HepG2 (cell line): ENCODE measurements at regions not wholly inside any gene's neighbourhood (a gene's known extent, or its start where the extent isn't known, plus 50 kb on each side); places are given as distances from the start of the nearest gene placed in this dataset.

ENCODE experiments used
- ATAC-seq: fragments of 200-7000 bp; cut with Tn5 transposase; 3 replicates; pipeline ENCODE4 v1.9.1; 2020; ENCODE audit warnings: mild to moderate bottlenecking, moderate library complexity
- BruUV-seq: library from RNA; stranded (reverse); fragments of 400-500 nt; replicated peaks from 2 replicates; lab custom pipeline; 2021; lab: Mats Ljungman, UMichigan
- CTCF ChIA-PET: fragments of 300-600 bp; formaldehyde crosslinking; extraction: SDS; loops from one replicate; lab custom pipeline; 2021; ENCODE audit warnings: low total read pairs, inconsistent platforms, low intra/inter-chr PET ratio; lab: Yijun Ruan, JAX
- POLR2A ChIA-PET: fragments of 350-600 bp; sonication (Branson Sonifier 250); formaldehyde crosslinking; loops from one replicate; lab custom pipeline; 2020; ENCODE audit warnings: antibody characterized with exemption, inconsistent platforms; lab: Yijun Ruan, JAX
- DNase-seq: peaks from one replicate; pipeline ENCODE4 v3.0.0-alpha.2; 2015; ENCODE audit warnings: low spot score
- FAIRE-seq: peaks from 3 replicates; lab custom pipeline; 2011; peaks lifted over from hg19 to GRCh38; lab: Jason Lieb, UNC
- H2AFZ ChIP-seq: one replicate; pipeline ENCODE4 v1.6.1; 2011; ENCODE audit warnings: low read length, inconsistent platforms
- H3K27ac ChIP-seq: fragments of 300-600 bp; 3 replicates; pipeline ENCODE4 v1.8.0; 2011; ENCODE audit warnings: mixed run types, mild to moderate bottlenecking, mixed read lengths, low read length, inconsistent platforms; ENCODE audit not compliant: insufficient read depth; ENCODE audit errors: extremely low read length
- H3K27me3 ChIP-seq, 2 experiments: fragments of 200-600 bp in 1 of 2; 2 replicates in 1 of 2; 3 replicates in 1 of 2; pipeline versions ENCODE4 v1.6.0 to v1.8.0; 2011; ENCODE audit warnings: low read length in 2 of 2, mild to moderate bottlenecking in 2 of 2, moderate library complexity in 2 of 2, inconsistent platforms in 1 of 2; ENCODE audit not compliant: insufficient read depth in 2 of 2, control insufficient read depth in 1 of 2
- H3K36me3 ChIP-seq, 2 experiments: fragments of 200-600 bp in 1 of 2; replicated peaks in 1 of 2; 2 replicates in 1 of 2; 3 replicates in 1 of 2; pipeline versions ENCODE4 v1.5.1 to v1.8.0; 2011; ENCODE audit warnings: low read length in 2 of 2, inconsistent platforms in 1 of 2; ENCODE audit not compliant: insufficient read depth in 2 of 2, control insufficient read depth in 1 of 2
- H3K4me1 ChIP-seq: 2 replicates; pipeline ENCODE4 v1.5.1; 2012; ENCODE audit warnings: low read length, inconsistent platforms; ENCODE audit not compliant: insufficient read depth
- H3K4me2 ChIP-seq: 2 replicates; pipeline ENCODE4 v1.6.0; 2011; ENCODE audit warnings: low read depth, low read length, inconsistent platforms
- H3K4me3 ChIP-seq, 3 experiments: fragments of 200-600 bp in 1 of 3; sonication (generic), shearing (Covaris generic) in 1 of 3; replicated peaks in 1 of 3; 2 replicates each; pipeline ENCODE4 v1.5.1; 2011 to 2016; ENCODE audit warnings: low read length in 3 of 3, inconsistent platforms in 2 of 3, low read depth in 2 of 3, mild to moderate bottlenecking in 2 of 3, control low read depth in 1 of 3, mixed read lengths in 1 of 3; ENCODE audit not compliant: insufficient read depth in 1 of 3
- H3K79me2 ChIP-seq: one replicate; pipeline ENCODE4 v1.6.1; 2011; ENCODE audit warnings: low read length, inconsistent platforms; ENCODE audit not compliant: insufficient read depth
- H3K9ac ChIP-seq: 2 replicates; pipeline ENCODE4 v1.6.0; 2011; ENCODE audit warnings: mild to moderate bottlenecking, low read depth, low read length, inconsistent platforms; ENCODE audit not compliant: insufficient read depth
- H3K9me3 ChIP-seq: 2 replicates; pipeline ENCODE4 v1.5.1; 2012; ENCODE audit warnings: mild to moderate bottlenecking, low read length
- H4K20me1 ChIP-seq: 2 replicates; pipeline ENCODE4 v1.6.0; 2011; ENCODE audit warnings: inconsistent platforms, mild to moderate bottlenecking, low read length, moderate library complexity; ENCODE audit not compliant: insufficient read depth
- ASH2L ChIP-seq: fragments of 300-600, 200-600 bp; sonication (generic); IDR thresholded peaks from 2 replicates; pipeline ENCODE4 v1.7.0; 2017; ENCODE audit warnings: low read depth, mild to moderate bottlenecking, moderate library complexity, mixed read lengths, low read length; ENCODE audit not compliant: insufficient read length
- ISL2 ChIP-seq: sonication (generic); formaldehyde crosslinking; IDR thresholded peaks from 2 replicates; pipeline ENCODE4 v1.5.0; 2020; ENCODE audit warnings: missing genetic modification reagents
- MAFK ChIP-seq, 2 experiments: IDR thresholded peaks in 1 of 2; conservative IDR thresholded peaks in 1 of 2; 2 replicates each; pipeline ENCODE4 v1.6.1; 2011; ENCODE audit warnings: improper control_type of control experiment in 2 of 2, low read length in 2 of 2
- MLX ChIP-seq: IDR thresholded peaks from 2 replicates; pipeline ENCODE4 v1.6.1; 2016
- NFKBIZ ChIP-seq: IDR thresholded peaks from 2 replicates; pipeline ENCODE4 v1.6.1; 2018; ENCODE audit warnings: missing genetic modification reagents, missing compliant biosample characterization
- PHB2 ChIP-seq: fragments of 450-650 bp; IDR thresholded peaks from 2 replicates; pipeline ENCODE4 v1.6.1; 2018; ENCODE audit not compliant: partially characterized antibody
- RFXAP ChIP-seq: sonication (generic); formaldehyde crosslinking; IDR thresholded peaks from 2 replicates; pipeline ENCODE4 v1.4.0; 2020; ENCODE audit warnings: missing genetic modification reagents, borderline replicate concordance
- TEF ChIP-seq: sonication (generic); formaldehyde crosslinking; IDR thresholded peaks from 2 replicates; pipeline ENCODE4 v1.5.0; 2020; ENCODE audit warnings: missing genetic modification reagents
- ZMYM2 ChIP-seq: sonication (generic); formaldehyde crosslinking; IDR thresholded peaks from 2 replicates; pipeline ENCODE4 v1.8.0; 2022; ENCODE audit warnings: mild to moderate bottlenecking, missing genetic modification reagents
- ZNF17 ChIP-seq: sonication (generic); formaldehyde crosslinking; IDR thresholded peaks from 2 replicates; pipeline ENCODE4 v1.5.0; 2020; ENCODE audit warnings: mild to moderate bottlenecking, missing genetic modification reagents
- ZNF749 ChIP-seq: sonication (generic); formaldehyde crosslinking; IDR thresholded peaks from 2 replicates; pipeline ENCODE4 v1.8.0; 2022; ENCODE audit warnings: mild to moderate bottlenecking, missing genetic modification reagents, moderate library complexity, borderline replicate concordance
- ZNF75D ChIP-seq: sonication (generic); formaldehyde crosslinking; IDR thresholded peaks from 2 replicates; pipeline ENCODE4 v1.8.1; 2023; ENCODE audit warnings: missing genetic modification reagents, mild to moderate bottlenecking, borderline replicate concordance
- WGBS: methylation state at CpG from one replicate; pipeline ENCODE4 v1.1.6; 2017; ENCODE audit warnings: low lambda C conversion rate; 5-methylcytosine and 5-hydroxymethylcytosine counted together
- in situ Hi-C: cut with HindIII; loops from 2 replicates; pipeline ENCODE4 v1.10.0; 2017; ENCODE audit warnings: low pct_unique_long_range_greater_than_20kb; ENCODE audit not compliant: extremely low pct_ligation_motif_present
- intact Hi-C: fragments of 100-400 bp; cut with micrococcal nuclease; formaldehyde crosslinking; loops from one replicate; pipeline ENCODE4 v1.10.0; 2022; ENCODE audit not compliant: unreplicated experiment
- TF ChIP-seq, protein P1 (sequence below): sonication (generic); formaldehyde crosslinking; IDR thresholded peaks from 2 replicates; pipeline ENCODE4 v1.4.0; 2020; ENCODE audit warnings: mild to moderate bottlenecking, low read depth, missing genetic modification reagents
- TF ChIP-seq, protein P2 (sequence below): IDR thresholded peaks from 2 replicates; pipeline ENCODE4 v1.6.1; 2016; ENCODE audit warnings: mild to moderate bottlenecking, missing biosample characterization, missing genetic modification reagents

DNA sequence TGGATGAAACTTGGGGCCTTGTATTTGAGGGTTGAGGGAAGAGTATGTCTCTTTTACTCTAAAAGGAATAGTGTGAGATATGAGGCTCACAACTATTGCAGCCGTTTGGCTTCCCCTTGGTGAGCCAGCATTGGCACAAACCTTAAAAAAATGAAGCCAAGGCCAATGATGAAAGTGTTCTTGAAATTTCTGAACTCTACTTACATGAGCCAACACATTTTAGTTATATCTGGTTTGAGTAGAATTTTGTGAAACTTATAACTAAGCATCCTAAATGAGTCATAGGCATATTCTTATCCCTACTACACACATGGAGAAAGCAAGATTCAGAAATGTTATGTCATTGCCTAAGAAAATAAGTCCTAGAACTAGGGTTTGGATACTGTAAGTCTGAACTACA lies 55.3 kb upstream of the ACSS3 start:
- in situ Hi-C loops: no loop called here
- Histone ChIP-seq H4K20me1 (no peaks in the 10 kb centered on the region), H3K79me2 (no peaks in the 10 kb centered on the region), H3K27me3 (no peaks in the 10 kb centered on the region), H3K4me3 (no peak overlapping the region), H3K9me3 (no peaks in the 10 kb centered on the region), H3K27ac (no peak overlapping the region), H2AFZ (no peak overlapping the region), H3K36me3 (no peaks in the 10 kb centered on the region), H3K9ac (no peak overlapping the region), H3K4me2 (no peak overlapping the region), H3K4me1 (no peaks in the 10 kb centered on the region)
- 0% methylated on average over 1 of the region's 1 CpG for WGBS
- ChIA-PET POLR2A (no interaction called here), CTCF (no interaction called here)
- intact Hi-C loops: loop anchor here (10.0 kb wide), 1 partner anchor 102 kb away; no protein-coding TSS in a partner anchor
- no TSS peak for BruUV-seq
- DNase-seq: no peak
- FAIRE-seq: no peak
- TF ChIP-seq PHB2 (no peak), MLX (CRISPR knock-in tag) (no peak), ZNF17 (CRISPR knock-in tag) (no peak), ASH2L (no peak), ZMYM2 (CRISPR knock-in tag) (no peak), ISL2 (CRISPR knock-in tag) (no peak)
- ATAC-seq: no peak

- BruUV-seq: no TSS peak
- in situ Hi-C loops (no loop called here), intact Hi-C loops (loop anchor here (10.0 kb wide), 1 partner anchor 103 kb away; no protein-coding TSS in a partner anchor)
- CTCF ChIA-PET: no interaction called here
- POLR2A ChIA-PET: no interaction called here
- no peak overlapping the region for H3K4me3 ChIP-seq
- no peak for DNase-seq
- H4K20me1 ChIP-seq: no peaks in the 10 kb centered on the region
- 97% methylated on average over 1 of the region's 1 CpG for WGBS
- TF ChIP-seq ZNF749 (CRISPR knock-in tag): no peak
- no peak for TF ChIP-seq ZNF75D (CRISPR knock-in tag)
- TF ChIP-seq, protein P1, sequence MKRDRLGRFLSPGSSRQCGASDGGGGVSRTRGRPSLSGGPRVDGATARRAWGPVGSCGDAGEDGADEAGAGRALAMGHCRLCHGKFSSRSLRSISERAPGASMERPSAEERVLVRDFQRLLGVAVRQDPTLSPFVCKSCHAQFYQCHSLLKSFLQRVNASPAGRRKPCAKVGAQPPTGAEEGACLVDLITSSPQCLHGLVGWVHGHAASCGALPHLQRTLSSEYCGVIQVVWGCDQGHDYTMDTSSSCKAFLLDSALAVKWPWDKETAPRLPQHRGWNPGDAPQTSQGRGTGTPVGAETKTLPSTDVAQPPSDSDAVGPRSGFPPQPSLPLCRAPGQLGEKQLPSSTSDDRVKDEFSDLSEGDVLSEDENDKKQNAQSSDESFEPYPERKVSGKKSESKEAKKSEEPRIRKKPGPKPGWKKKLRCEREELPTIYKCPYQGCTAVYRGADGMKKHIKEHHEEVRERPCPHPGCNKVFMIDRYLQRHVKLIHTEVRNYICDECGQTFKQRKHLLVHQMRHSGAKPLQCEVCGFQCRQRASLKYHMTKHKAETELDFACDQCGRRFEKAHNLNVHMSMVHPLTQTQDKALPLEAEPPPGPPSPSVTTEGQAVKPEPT (CRISPR knock-in tag): no peak
- peak in 1 of 2 experiments; percentile 29; a peak in 1 of 4 replicates for TF ChIP-seq MAFK (conservative IDR thresholded peaks at IDR 0.05 in 1 of 2, IDR thresholded peaks at IDR 0.05 in 1 of 2; ENCODE audit: low read length in 2 of 2)
- TF ChIP-seq, protein P2, sequence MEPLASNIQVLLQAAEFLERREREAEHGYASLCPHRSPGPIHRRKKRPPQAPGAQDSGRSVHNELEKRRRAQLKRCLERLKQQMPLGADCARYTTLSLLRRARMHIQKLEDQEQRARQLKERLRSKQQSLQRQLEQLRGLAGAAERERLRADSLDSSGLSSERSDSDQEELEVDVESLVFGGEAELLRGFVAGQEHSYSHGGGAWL (CRISPR knock-in tag): no peak
- no peak for TF ChIP-seq NFKBIZ (CRISPR knock-in tag)
- TF ChIP-seq TEF (CRISPR knock-in tag): no peak
- no peak for TF ChIP-seq RFXAP (CRISPR knock-in tag)
- TF ChIP-seq, all 625 proteins: peak for 1
- H3K36me3 ChIP-seq: no peaks in the 10 kb centered on the region
- no peaks in the 10 kb centered on the region for H3K4me1 ChIP-seq
- no peaks in the 10 kb centered on the region for H3K27me3 ChIP-seq
- H3K9me3 ChIP-seq: no peaks in the 10 kb centered on the region
- H3K4me2 ChIP-seq: no peak overlapping the region
- H3K79me2 ChIP-seq: no peaks in the 10 kb centered on the region
- FAIRE-seq: no peak
- H3K9ac ChIP-seq: no peak overlapping the region
- H3K27ac ChIP-seq: no peak overlapping the region
- no peak overlapping the region for H2AFZ ChIP-seq
- ATAC-seq: no peak
These were observed 56.0 kb upstream of the ACSS3 start for GRCh38 chr12:81021834-81022233.
